AG04449 (cell line): ENCODE measurements at regions not wholly inside any gene's neighbourhood (a gene's known extent, or its start where the extent isn't known, plus 50 kb on each side); places are given as distances from the start of the nearest gene placed in this dataset.

Experiments used
- CTCF ChIA-PET: fragments of 350-600 bp; formaldehyde crosslinking; extraction: SDS; loops from one replicate; lab custom pipeline; 2021; ENCODE audit warnings: antibody characterized with exemption; lab: Yijun Ruan, JAX
- POLR2A ChIA-PET: fragments of 400-600, 350-600 bp; formaldehyde crosslinking; extraction: SDS; loops from one replicate; lab custom pipeline; 2020; ENCODE audit warnings: antibody characterized with exemption, inconsistent platforms; lab: Yijun Ruan, JAX
- DNase-seq: peaks from one replicate; pipeline ENCODE4 v3.0.0-alpha.2; 2010; ENCODE audit warnings: low read depth, low spot score
- H3K4me3 ChIP-seq: 2 replicates; pipeline ENCODE4 v1.5.1; 2011; ENCODE audit warnings: low read depth, mild to moderate bottlenecking, control low read depth, low read length
- CTCF ChIP-seq: IDR thresholded peaks from one replicate; pipeline ENCODE4 v1.5.1; 2011; ENCODE audit warnings: mild to moderate bottlenecking, moderate library complexity, low read length, control low read depth, inconsistent platforms; ENCODE audit not compliant: insufficient read depth; ENCODE audit errors: missing control alignments

DNA sequence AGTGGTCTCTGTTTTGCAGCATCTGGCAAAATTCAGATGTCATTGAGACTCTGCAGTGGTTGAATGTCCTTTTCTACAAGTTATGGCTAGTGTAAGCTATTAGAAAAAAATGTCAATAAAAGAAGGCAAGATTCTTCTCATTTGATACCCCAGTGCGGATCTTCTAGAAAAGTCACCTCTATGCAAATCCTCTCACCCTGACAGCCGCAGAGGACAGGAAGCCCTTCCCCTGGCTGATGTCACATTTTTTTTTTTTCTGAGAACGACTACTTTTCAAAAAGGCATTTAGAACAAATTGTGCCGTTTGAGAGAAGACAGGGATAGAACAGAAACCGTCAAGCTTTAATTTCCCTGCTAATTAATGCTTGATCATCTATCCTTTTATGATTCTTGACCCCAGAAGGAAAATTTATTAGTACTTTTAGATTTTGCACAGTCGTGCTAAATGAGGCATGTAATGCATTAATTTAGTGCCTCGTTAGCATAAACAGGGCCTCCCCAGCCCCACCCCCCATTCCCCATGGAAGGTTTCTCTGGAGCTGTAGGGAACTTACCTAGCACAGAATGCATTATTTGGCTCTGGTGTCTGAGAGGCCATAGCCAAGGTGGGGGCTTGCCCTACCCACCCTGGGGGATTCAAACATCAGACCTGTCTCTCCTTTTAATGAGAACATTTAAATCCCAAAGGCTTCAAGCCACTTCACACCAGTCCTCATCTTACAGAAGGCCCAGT, 183.8 kb downstream of the OPA1 start:
- no peak for TF ChIP-seq CTCF
- H3K4me3 ChIP-seq = no peak overlapping the region
- POLR2A ChIA-PET = no interaction called here
- no peak for DNase-seq
- CTCF ChIA-PET = interaction anchor here (16.2 kb wide), 1 partner anchor 538 kb away, joined by 416 read pairs; no protein-coding TSS in a partner anchor

GRCh38 chr3:193777524-193777923, 184.5 kb downstream of the OPA1 start:
- POLR2A ChIA-PET = no interaction called here
- no peak overlapping the region for H3K4me3 ChIP-seq
- TF ChIP-seq CTCF = no peak
- CTCF ChIA-PET = interaction anchor here (16.2 kb wide), 1 partner anchor 537 kb away, joined by 416 read pairs; no protein-coding TSS in a partner anchor
- no peak for DNase-seq

GRCh38 chr3:193778676-193779075, 185.7 kb downstream of the OPA1 start:
- no peak for TF ChIP-seq CTCF
- ChIA-PET CTCF (interaction anchor here (1.4 to 16.2 kb wide), 6 partner anchors 10 to 558 kb away, joined by 3 to 416 read pairs (median 28); partner anchors contain the start of gene HES1), POLR2A (no interaction called here)
- H3K4me3 ChIP-seq = no peak overlapping the region
- no peak for DNase-seq

DNA sequence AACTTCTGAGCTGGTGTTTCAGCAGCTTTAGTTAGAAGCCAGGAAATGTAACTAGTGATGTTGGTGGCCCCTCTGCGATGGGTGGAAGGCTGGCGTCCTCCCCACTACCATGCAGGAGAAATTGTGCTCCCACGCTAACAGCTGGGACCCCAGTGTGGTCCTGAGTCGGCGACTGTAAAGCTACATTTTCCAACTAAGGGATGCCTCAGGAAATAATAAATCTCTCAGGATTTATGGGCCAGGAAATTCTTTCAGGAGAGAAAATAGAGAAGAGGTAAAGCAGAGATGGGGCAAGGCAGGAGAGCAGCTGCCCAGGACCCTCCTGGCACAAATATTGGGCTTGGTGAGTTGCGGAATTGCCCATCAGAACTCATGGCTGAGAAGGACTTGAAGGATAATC, 186.9 kb downstream of the OPA1 start:
- H3K4me3 ChIP-seq = no peak overlapping the region
- CTCF ChIA-PET = interaction anchor here (0.8 to 16.2 kb wide), 18 partner anchors 11 to 564 kb away, joined by 3 to 416 read pairs (median 6); partner anchors contain the start of gene HES1
- no peak for DNase-seq
- POLR2A ChIA-PET = no interaction called here
- no peak for TF ChIP-seq CTCF

DNA sequence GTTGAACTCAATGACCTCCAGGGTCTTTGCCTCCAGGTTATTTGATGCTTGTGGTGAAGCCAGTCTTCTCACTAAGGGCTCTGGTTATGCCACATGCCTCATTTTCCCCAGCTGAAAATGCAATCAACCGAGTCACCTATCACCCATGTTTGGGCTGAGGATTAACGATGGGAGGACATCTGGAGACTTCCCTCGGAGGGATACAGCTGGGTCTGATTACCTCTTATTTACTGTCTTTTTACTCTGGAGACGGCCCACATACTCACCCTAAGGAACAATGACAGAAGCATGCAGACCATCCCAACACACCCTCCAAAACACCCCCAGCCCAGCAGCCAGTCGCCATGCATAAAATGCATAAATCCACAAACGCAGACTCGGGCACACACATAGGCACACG, 187.4 kb downstream of the OPA1 start:
- CTCF ChIA-PET = interaction anchor here (0.8 to 16.2 kb wide), 28 partner anchors 8 to 622 kb away, joined by 3 to 416 read pairs (median 5); partner anchors contain the start of gene HES1

More for the DNA sequence above, 187.4 kb downstream of the OPA1 start:
- no peak for DNase-seq
- POLR2A ChIA-PET = interaction anchor here (1.0 to 1.4 kb wide), 3 partner anchors 356 to 535 kb away, joined by 4 to 8 read pairs (median 7); partner anchors contain the start of gene HES1
- TF ChIP-seq CTCF = no peak
- no peak overlapping the region for H3K4me3 ChIP-seq
